ENCODE measurements at regions not wholly inside any gene's neighbourhood (a gene's known extent, or its start where the extent isn't known, plus 50 kb on each side); places are given as distances from the start of the nearest gene placed in this dataset.

DNA sequence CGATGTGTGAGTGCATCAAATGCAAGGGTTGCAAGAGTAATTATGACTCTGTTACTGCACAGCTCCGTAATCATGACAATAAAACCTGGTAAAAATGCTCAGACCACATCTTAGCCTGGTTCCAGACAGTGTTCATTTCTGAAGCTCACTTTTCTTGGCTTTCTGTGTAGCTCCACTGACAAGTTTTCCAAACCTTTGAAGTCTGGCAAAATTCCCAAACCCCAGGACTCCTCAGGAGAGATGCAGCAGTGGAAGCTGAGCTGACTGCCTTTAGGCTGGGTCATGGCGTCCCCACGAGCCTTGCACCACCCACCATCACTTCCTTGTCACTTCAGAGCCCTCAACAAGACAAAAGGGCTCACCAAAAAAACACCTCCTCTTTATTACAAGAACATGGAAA lies 131.6 kb upstream of the TAS2R1 start:
- TF ChIP-seq, protein P1, sequence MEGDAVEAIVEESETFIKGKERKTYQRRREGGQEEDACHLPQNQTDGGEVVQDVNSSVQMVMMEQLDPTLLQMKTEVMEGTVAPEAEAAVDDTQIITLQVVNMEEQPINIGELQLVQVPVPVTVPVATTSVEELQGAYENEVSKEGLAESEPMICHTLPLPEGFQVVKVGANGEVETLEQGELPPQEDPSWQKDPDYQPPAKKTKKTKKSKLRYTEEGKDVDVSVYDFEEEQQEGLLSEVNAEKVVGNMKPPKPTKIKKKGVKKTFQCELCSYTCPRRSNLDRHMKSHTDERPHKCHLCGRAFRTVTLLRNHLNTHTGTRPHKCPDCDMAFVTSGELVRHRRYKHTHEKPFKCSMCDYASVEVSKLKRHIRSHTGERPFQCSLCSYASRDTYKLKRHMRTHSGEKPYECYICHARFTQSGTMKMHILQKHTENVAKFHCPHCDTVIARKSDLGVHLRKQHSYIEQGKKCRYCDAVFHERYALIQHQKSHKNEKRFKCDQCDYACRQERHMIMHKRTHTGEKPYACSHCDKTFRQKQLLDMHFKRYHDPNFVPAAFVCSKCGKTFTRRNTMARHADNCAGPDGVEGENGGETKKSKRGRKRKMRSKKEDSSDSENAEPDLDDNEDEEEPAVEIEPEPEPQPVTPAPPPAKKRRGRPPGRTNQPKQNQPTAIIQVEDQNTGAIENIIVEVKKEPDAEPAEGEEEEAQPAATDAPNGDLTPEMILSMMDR (conservative IDR thresholded peaks at IDR 0.05; ENCODE audit: low read depth, low read length), result no peak
- TF ChIP-seq POLR2A (IDR thresholded peaks at IDR 0.05; ENCODE audit: low read depth, low read length) (no peak), CEBPB (IDR thresholded peaks at IDR 0.05; ENCODE audit: low read depth, low read length) (no peak), MAZ (IDR thresholded peaks at IDR 0.05; ENCODE audit: borderline replicate concordance, low read depth, low read length) (no peak), MAFK (IDR thresholded peaks at IDR 0.05; ENCODE audit: low read depth, low read length) (no peak), FOS (IDR thresholded peaks at IDR 0.05; ENCODE audit: low read depth, low read length) (no peak)
- TF ChIP-seq, protein P2, sequence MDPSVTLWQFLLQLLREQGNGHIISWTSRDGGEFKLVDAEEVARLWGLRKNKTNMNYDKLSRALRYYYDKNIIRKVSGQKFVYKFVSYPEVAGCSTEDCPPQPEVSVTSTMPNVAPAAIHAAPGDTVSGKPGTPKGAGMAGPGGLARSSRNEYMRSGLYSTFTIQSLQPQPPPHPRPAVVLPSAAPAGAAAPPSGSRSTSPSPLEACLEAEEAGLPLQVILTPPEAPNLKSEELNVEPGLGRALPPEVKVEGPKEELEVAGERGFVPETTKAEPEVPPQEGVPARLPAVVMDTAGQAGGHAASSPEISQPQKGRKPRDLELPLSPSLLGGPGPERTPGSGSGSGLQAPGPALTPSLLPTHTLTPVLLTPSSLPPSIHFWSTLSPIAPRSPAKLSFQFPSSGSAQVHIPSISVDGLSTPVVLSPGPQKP (IDR thresholded peaks at IDR 0.05; ENCODE audit: borderline replicate concordance, low read depth, low read length), result no peak

All from IMR-90 (cell line).